ENCODE measurements at regions not wholly inside any gene's neighbourhood (a gene's known extent, or its start where the extent isn't known, plus 50 kb on each side); places are given as distances from the start of the nearest gene placed in this dataset.

- ChIA-PET POLR2A (no interaction called here), CTCF (no interaction called here)
- Mint-ChIP-seq H3K36me3 (no peaks in the 10 kb centered on the region), H3K4me1 (ENCODE audit: low read depth) (no peaks in the 10 kb centered on the region), H3K4me3 (no peak overlapping the region), H3K9me3 (peaks cover 13% of the 10 kb centered on the region), H3K27me3 (no peaks in the 10 kb centered on the region), H3K27ac (no peak overlapping the region)
- DNase-seq = no peak
- intact Hi-C loops (cut with micrococcal nuclease) = no loop called here
These were observed 149.6 kb upstream of the GALNT5 start for GRCh38 chr2:157107877-157108276.

- DNase-seq = no peak
- ChIA-PET CTCF (no interaction called here), POLR2A (no interaction called here)
- intact Hi-C loops (cut with micrococcal nuclease) = no loop called here
- Mint-ChIP-seq H3K9me3 (no peaks in the 10 kb centered on the region), H3K27ac (no peak overlapping the region), H3K4me3 (no peak overlapping the region), H3K36me3 (no peaks in the 10 kb centered on the region), H3K4me1 (ENCODE audit: low read depth) (no peaks in the 10 kb centered on the region), H3K27me3 (no peaks in the 10 kb centered on the region)
These were observed 134.7 kb upstream of the GALNT5 start for GRCh38 chr2:157122776-157123175.

DNA sequence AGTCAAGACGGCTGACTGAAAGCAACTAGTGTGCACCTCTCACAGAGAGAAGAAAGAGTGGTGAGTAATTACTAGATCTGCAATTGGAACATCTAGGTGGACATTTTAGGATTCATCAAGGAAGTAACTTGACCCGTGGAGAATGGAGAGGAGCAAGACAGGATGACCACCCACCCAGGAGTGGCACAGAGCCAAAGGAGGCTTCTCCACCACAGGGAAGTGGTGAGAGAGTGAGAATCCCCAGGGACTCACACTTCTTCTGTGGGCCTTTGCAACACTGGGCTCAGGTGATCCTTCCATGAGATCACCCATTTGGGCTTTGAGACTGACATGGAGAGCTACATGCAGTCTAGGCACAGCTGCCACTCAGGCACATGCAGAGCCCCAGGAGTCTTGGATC, 132.8 kb upstream of the GALNT5 start:
- DNase-seq = no peak
- Mint-ChIP-seq H3K4me1 (ENCODE audit: low read depth) (no peaks in the 10 kb centered on the region), H3K9me3 (no peaks in the 10 kb centered on the region), H3K27me3 (no peaks in the 10 kb centered on the region), H3K4me3 (no peak overlapping the region), H3K27ac (no peak overlapping the region), H3K36me3 (no peaks in the 10 kb centered on the region)
- POLR2A ChIA-PET = no interaction called here
- CTCF ChIA-PET = no interaction called here
- intact Hi-C loops (cut with micrococcal nuclease) = no loop called here

DNA sequence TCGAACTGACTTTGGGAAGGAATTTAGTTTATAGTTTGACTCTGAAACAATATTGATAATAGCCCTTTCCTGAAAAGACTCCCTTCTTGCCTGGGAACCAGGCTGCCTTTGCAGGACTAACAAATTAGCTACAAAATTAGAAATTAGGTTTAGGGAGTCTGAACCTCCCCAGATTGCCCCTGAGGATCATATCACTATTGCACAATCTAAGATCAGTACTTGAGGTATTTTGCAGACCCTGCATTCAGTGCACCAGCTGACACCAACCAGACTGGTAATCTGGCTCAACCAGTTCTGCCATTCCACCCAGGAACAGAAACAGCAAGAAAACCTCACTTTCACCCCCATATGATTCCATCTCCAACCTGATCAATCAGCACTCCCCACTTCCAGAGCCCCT, 131.8 kb upstream of the GALNT5 start:
- Mint-ChIP-seq H3K4me3 (no peak overlapping the region), H3K27ac (no peak overlapping the region), H3K4me1 (ENCODE audit: low read depth) (no peaks in the 10 kb centered on the region), H3K36me3 (no peaks in the 10 kb centered on the region), H3K9me3 (no peaks in the 10 kb centered on the region), H3K27me3 (no peaks in the 10 kb centered on the region)
- no peak for DNase-seq
- ChIA-PET POLR2A (no interaction called here), CTCF (no interaction called here)
- intact Hi-C loops (cut with micrococcal nuclease) = no loop called here

DNA sequence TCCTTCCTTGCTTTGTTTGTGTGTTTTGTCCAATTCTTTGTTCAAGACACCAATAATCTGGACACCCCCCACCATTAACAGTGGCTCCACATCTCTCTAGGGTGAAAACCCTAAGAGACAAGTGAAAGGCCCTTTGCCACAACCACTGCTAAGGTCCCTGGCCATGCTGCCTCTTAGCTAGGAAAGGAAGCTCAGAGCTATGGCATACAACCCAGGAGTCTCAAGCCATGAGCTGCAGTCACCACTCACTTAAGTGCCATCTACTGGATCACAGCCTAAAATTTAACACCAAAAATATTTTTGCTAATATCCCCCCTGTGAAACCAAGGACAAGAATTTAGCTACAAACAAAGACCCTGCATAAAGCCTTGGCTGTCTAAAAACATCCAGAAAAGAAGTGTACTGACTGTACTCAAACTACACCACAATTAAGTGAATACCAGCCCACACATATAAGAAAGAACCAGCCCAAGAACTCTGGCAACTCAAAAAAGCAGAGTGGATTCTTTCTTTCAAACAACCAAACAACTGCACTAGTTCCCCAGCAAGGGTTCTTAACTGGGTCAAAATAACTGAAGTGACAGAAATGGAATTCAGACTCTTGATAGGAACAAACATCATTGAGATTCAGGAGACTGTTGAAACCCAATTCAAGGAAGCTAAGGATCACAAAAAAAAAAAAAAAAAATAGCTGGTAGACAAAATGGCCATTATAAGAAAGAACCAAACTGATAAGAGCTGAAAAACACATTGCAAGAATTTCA, 130.1 kb upstream of the GALNT5 start:
- CTCF ChIA-PET = no interaction called here
- Mint-ChIP-seq H3K4me3 (no peak overlapping the region), H3K27ac (no peak overlapping the region), H3K9me3 (no peaks in the 10 kb centered on the region), H3K27me3 (no peaks in the 10 kb centered on the region), H3K4me1 (ENCODE audit: low read depth) (no peaks in the 10 kb centered on the region), H3K36me3 (no peaks in the 10 kb centered on the region)
- DNase-seq = no peak
- POLR2A ChIA-PET = no interaction called here
- intact Hi-C loops (cut with micrococcal nuclease) = no loop called here

GRCh38 chr2:157143901-157144300, 113.6 kb upstream of the GALNT5 start:
- Mint-ChIP-seq H3K36me3 (no peaks in the 10 kb centered on the region), H3K27ac (no peak overlapping the region), H3K4me1 (ENCODE audit: low read depth) (no peaks in the 10 kb centered on the region), H3K9me3 (no peaks in the 10 kb centered on the region), H3K4me3 (no peak overlapping the region), H3K27me3 (peaks cover 5% of the 10 kb centered on the region)
- CTCF ChIA-PET = no interaction called here
- intact Hi-C loops (cut with micrococcal nuclease) = no loop called here
- POLR2A ChIA-PET = no interaction called here
- DNase-seq = no peak

GRCh38 chr2:157149270-157149669, 108.2 kb upstream of the GALNT5 start:
- ChIA-PET CTCF (no interaction called here), POLR2A (no interaction called here)
- H3K36me3 Mint-ChIP-seq = no peaks in the 10 kb centered on the region
- intact Hi-C loops (cut with micrococcal nuclease) = no loop called here
- DNase-seq = no peak
- H3K9me3 Mint-ChIP-seq = no peaks in the 10 kb centered on the region
- no peak overlapping the region for H3K27ac Mint-ChIP-seq
- no peak overlapping the region for H3K4me3 Mint-ChIP-seq
- H3K4me1 Mint-ChIP-seq (ENCODE audit: low read depth) = no peaks in the 10 kb centered on the region
- H3K27me3 Mint-ChIP-seq = peaks cover 5% of the 10 kb centered on the region

DNA sequence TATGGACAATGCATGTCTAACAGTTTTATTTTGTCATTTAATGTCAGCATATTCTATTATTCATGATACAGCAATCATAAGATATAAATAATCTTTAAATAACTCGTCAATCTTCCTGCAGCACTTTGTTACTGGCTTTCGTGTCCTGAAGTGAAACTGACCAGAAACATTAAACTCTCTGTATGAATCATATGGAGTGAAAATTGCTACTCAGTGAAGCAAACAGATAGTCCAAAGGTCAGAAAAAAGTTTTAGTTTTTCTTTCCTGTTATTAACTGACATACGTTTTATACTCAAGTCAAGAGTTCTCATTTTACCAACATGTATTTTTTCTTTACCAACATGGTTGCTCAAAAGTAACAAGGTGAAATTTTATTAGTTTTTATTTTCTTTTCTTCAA, 106.8 kb upstream of the GALNT5 start:
- Mint-ChIP-seq H3K4me3 (no peak overlapping the region), H3K27me3 (peaks cover 5% of the 10 kb centered on the region), H3K9me3 (no peaks in the 10 kb centered on the region), H3K36me3 (no peaks in the 10 kb centered on the region), H3K27ac (no peak overlapping the region), H3K4me1 (ENCODE audit: low read depth) (no peaks in the 10 kb centered on the region)
- intact Hi-C loops (cut with micrococcal nuclease) = no loop called here
- CTCF ChIA-PET = no interaction called here
- POLR2A ChIA-PET = no interaction called here
- DNase-seq = no peak

DNA sequence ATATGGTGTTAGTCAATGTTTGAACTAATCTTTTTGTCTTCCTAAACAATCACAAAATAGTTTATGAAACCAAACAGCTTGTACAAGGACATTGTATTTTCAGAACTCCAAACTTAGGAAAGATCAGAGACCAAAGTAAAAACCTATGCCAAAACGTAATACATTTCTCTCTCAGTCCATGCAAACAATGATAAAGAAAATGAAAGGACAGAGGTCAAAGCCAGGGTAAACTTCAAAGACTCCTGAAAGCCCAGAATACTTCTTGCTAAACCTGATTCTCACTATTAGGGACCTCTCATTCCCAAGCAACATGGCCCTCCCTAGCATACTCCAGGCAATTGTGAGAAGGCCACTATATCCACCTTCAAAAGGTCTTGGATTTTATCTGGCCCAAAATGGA, 105.1 kb upstream of the GALNT5 start:
- no peaks in the 10 kb centered on the region for H3K36me3 Mint-ChIP-seq
- CTCF ChIA-PET = no interaction called here

DNA sequence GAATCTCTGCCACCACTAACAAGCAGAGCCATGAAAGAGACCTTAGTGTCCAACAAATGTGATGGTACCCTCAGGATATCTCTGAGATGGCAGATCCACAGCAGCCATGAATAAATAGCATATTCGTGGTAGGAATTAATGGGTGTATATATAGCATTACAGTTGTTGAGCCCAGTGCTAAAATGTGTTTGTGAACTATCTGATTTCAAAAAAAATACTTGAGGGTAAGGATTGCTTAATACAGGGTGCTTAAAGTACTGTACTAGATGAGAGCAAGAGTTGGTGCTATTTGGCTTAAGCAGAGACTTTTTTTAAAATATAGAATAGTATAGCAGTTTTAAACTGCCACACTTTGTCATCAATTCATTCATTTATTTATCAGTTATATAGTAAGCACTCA, 101.5 kb upstream of the GALNT5 start:
- Mint-ChIP-seq H3K36me3 (no peaks in the 10 kb centered on the region), H3K4me1 (ENCODE audit: low read depth) (no peaks in the 10 kb centered on the region), H3K27ac (no peak overlapping the region), H3K4me3 (no peak overlapping the region), H3K27me3 (no peaks in the 10 kb centered on the region), H3K9me3 (no peaks in the 10 kb centered on the region)
- no peak for DNase-seq
- intact Hi-C loops (cut with micrococcal nuclease) = no loop called here
- ChIA-PET CTCF (no interaction called here), POLR2A (no interaction called here)

More for the DNA sequence above, 105.1 kb upstream of the GALNT5 start:
- POLR2A ChIA-PET = no interaction called here
- Mint-ChIP-seq H3K4me3 (no peak overlapping the region), H3K4me1 (ENCODE audit: low read depth) (no peaks in the 10 kb centered on the region), H3K27ac (no peak overlapping the region), H3K9me3 (no peaks in the 10 kb centered on the region), H3K27me3 (peaks cover 3% of the 10 kb centered on the region)
- no peak for DNase-seq
- intact Hi-C loops (cut with micrococcal nuclease) = no loop called here

- Mint-ChIP-seq H3K36me3 (no peaks in the 10 kb centered on the region), H3K4me1 (ENCODE audit: low read depth) (no peaks in the 10 kb centered on the region), H3K27me3 (no peaks in the 10 kb centered on the region), H3K4me3 (no peak overlapping the region), H3K27ac (no peak overlapping the region), H3K9me3 (no peaks in the 10 kb centered on the region)
- CTCF ChIA-PET = no interaction called here
- no peak for DNase-seq
- intact Hi-C loops (cut with micrococcal nuclease) = no loop called here
- POLR2A ChIA-PET = no interaction called here
These were observed 99.4 kb upstream of the GALNT5 start for GRCh38 chr2:157158111-157158510.

DNA sequence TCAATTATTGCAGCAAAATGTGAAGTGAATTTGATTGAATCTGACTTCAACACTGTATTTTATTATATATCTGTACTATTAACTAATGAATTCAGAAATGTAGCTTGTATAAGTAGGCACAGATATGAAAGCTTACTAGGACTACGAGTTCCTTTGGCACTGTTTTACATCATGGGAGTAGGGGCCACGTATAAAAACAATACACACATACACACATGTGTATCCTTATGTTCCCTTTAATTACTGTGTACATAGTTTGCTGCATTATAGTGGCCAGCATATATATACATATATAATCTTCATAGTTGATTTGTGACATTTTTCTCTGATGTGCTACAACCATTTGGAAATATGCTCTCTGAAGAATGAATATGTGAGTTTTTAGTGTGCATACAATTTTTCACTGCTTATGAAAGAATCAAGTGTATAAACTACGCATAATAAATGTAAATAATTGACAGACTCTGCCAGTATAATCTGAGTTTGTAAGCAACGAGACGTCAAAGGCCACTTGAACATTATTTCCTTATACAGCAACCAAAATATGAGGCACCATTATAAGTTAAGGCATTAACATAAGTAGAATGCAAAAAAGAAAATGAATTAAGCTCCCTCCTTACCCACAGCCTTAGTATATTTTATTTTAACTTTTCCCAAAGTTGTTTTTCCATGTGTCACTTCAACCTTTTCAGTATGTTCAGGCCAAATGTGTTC, 98.1 kb upstream of the GALNT5 start:
- H3K4me3 Mint-ChIP-seq = no peak overlapping the region
- CTCF ChIA-PET = no interaction called here

DNA sequence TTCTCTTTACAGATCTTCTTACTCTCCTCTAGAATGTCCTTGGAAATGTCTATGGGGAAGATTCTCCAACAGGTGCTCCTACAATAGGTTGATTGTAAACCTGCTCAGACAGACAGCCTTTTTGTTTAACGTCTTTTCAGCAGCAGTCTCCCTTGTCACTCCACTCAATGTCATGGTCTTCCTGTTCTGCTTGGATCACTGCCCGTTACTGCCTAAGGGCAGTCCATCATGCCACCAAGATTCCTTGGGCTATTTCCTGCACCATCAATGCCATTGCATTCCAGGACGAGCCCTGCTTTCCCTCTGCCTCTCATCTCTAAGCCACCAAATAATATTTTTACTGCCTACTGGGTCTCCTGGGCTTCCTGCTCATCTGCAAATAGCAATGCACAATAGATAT, 97.4 kb upstream of the GALNT5 start:
- Mint-ChIP-seq H3K4me3 (no peak overlapping the region), H3K36me3 (no peaks in the 10 kb centered on the region), H3K27me3 (no peaks in the 10 kb centered on the region), H3K27ac (no peak overlapping the region), H3K9me3 (no peaks in the 10 kb centered on the region), H3K4me1 (ENCODE audit: low read depth) (no peaks in the 10 kb centered on the region)
- intact Hi-C loops (cut with micrococcal nuclease) = no loop called here
- POLR2A ChIA-PET = no interaction called here
- CTCF ChIA-PET = no interaction called here
- DNase-seq = no peak

More for the DNA sequence above, 98.1 kb upstream of the GALNT5 start:
- Mint-ChIP-seq H3K4me1 (ENCODE audit: low read depth) (no peaks in the 10 kb centered on the region), H3K36me3 (no peaks in the 10 kb centered on the region), H3K27me3 (no peaks in the 10 kb centered on the region), H3K9me3 (no peaks in the 10 kb centered on the region), H3K27ac (no peak overlapping the region)
- DNase-seq = no peak
- intact Hi-C loops (cut with micrococcal nuclease) = no loop called here
- POLR2A ChIA-PET = no interaction called here

Data from activated CD4-positive, alpha-beta memory T cell treated with anti-CD3 and anti-CD28 coated beads for 36 hours (primary cell).